ENCODE measurements at regions not wholly inside any gene's neighbourhood (a gene's known extent, or its start where the extent isn't known, plus 50 kb on each side); places are given as distances from the start of the nearest gene placed in this dataset.

DNA sequence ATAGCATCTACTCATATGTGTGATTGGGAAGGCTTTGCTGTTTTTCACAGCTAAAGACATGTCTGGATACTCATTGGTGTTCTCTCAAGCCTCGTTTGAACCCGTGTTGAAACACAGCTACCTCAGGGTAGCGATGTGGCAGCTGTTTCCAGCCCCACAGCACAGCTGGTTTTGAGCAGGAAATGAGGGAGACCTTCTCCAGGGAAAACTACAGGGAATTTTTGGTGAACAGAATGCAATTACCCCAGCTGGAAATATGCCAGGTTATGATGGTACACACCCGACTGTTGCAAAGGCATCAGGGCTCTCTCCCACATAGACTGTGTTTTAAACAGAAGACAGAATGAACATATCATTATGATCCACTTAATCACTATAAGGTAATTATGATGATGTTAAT is 828.9 kb downstream of the VRK1 start:
- DNase-seq, result no peak

- no peak for DNase-seq
Measured at GRCh38 chr14:97630249-97630648, 833.1 kb downstream of the VRK1 start.

DNA sequence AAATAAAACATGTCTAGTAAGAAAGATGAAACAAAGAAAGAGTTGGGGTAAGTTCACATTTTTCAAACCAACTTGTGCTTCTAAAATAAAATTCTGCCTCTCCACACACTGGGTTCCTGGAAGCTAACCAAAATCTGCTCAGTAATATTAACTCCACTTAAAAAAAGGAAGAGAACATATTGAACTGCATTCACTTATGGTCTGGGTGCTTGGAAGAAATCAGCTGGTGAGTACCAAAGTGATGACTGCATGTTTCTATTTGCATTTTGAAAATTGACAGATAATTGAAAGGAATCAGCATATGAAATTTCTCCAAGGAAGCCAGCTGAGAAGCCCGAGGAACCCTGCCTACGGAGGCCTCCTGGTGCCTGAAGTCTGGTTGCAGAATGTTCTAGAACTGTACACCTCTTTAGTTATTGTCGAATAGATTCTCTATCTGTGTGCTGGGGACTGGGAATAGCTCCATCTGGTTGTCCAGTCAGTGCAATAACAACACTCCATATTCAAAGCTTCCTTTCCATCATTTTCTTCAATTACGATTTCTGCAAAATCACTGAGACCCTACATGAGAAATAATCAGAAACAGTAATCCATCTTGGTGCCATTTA is 836.1 kb downstream of the VRK1 start:
- DNase-seq, result no peak

- DNase-seq, result peak in 18 of 56 donors; percentile 3 to 46 (median 16)
Measured at GRCh38 chr14:97634751-97635150, 837.6 kb downstream of the VRK1 start.

DNA sequence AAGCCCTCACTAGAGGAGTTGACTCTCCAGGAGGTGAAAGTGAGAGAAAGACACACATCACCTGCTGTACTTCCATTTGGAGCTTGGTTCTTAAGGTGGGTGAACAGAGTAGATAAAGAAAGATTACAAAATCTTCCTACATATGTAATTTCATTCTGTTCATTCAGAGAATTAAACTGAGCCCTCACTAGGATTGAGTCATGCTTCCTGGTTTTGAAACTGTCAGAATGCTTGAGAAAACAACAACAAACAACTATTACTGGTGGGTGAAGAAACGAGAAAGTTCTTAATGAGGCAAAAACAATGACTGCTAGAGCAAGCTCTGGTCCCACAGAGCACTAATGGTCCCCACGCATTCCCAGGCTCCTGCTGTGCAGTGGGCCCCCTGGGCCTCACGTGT is 841.7 kb downstream of the VRK1 start:
- DNase-seq, result no peak

- no peak for DNase-seq
Measured at GRCh38 chr14:97640031-97640430, 842.8 kb downstream of the VRK1 start.

DNA sequence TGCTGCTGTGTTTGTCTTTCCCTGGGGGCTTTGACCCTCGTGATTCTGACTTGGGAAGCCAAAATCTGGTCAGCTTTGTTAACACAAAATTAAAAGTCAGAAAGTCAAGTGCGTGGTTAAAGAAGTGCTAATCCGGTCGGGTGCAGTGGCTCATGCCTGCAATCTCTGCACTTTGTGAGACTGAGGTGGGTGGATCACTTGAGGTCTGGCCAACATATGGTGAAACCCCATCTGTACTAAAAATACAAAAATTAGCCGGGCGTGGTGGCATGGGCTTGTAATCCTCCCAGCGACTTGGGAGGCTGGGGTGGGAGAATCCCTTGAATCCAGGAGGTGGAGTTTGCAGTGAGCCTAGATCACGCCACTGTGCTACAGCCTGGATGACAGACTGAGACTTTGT is 844.6 kb downstream of the VRK1 start:
- DNase-seq, result no peak

GRCh38 chr14:97642631-97643030 is 845.4 kb downstream of the VRK1 start:
- DNase-seq, result no peak

DNA sequence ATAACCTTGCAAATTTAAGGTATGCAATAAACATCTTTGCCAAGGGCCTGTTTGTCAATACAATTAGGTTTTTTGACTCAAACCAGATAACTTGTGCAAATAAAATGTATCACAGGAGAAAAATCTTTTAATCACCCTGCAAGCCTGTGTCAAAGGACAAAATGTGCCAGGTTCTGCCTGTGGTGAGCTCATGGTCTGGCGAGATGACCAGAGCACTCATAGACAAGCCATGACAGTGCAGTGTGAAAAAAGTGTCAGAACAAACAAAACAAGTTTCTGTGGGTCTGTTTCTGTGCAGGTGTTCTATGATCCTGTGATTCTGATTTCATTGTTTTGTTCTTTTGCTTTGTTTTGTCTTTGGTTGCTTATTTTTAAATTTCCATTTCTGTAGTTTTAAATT is 847.2 kb downstream of the VRK1 start:
- no peak for DNase-seq

- DNase-seq, result no peak
Measured at GRCh38 chr14:97649752-97650151, 852.6 kb downstream of the VRK1 start.

GRCh38 chr14:97655169-97655948 is 858.2 kb downstream of the VRK1 start:
- DNase-seq, result no peak

DNA sequence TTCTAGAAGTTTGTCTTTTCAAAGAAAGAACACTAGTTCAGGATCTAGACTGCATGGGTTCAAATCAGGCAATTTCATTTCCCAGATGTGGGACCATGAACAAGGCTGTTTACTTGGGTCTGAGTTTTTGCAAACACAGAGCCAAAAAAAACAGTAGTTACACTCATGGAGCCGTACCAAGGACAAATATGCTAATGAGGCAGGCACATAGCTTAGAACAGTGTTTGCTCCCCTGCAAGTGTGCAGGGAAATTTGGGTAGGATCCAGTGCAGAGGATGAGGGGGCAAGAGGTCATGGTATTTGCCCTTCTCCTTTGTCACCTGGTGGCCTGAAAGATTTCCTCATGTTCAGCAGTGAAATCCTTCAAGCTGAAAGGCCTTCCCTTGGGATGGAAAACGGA is 860.4 kb downstream of the VRK1 start:
- no peak for DNase-seq

DNA sequence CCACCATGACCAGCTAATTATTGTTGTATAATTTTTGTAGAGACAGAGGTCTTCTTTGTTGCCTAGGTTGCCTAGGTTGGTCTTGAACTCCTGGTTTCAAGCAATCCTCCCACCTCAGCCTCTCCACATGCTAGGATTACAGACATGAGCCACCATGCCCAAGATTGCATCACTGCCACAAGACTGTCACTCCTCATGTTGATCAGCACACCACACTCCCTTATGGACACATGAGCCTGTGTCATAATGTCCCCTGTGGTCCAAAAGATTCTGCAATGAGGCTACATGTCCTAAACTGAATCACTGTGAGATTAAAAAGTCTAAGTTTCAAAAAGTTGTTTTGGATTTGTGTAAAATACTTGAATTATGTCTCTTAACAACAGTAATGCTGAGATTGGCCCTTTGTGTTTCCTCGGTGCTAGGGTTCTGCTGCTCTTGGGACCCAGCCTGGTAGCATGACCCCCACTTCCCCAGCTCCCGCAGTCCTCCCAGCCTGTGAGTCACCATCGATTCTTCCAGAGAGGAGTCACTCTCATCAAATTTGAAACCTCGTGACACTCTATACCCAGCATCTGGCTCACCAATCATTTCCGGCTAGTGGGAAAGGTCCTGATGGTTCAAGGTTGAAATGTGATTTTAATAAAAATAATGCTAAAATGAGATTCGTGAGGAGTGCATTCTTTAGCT is 890.9 kb downstream of the VRK1 start:
- DNase-seq, result no peak

DNA sequence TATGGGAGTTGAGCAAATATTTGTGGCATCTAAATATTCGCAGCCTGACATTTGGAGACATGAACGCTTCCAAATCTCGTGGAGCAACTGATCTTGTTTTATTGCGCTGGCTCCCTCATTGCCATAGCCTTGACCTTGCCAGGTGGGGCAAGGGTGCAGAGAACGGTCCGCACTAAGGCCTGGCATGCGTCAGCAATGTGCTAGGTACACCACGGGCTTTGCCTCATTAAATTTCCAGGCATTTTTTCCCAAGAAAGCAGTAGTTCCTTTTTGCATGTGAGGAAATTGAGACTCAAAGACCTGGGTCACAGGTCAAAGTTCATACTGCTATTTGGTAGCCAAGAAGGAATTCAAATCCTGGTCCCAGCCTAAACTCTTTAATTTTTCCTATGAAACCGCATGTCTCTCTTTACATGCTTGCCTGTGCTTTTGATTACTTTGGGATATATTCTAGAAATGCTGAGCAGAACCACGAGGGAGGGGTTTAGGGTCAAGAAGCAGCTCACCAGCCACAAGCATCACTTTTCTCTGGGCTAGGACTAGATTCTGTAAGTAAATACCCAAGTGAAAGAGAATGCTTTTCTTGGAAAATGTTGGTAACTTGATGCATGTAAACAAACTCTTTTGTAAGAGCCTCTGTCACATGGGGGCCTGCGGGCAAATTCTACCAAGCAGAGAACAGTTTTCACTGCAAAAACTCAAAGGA is 891.6 kb downstream of the VRK1 start:
- no peak for DNase-seq

DNA sequence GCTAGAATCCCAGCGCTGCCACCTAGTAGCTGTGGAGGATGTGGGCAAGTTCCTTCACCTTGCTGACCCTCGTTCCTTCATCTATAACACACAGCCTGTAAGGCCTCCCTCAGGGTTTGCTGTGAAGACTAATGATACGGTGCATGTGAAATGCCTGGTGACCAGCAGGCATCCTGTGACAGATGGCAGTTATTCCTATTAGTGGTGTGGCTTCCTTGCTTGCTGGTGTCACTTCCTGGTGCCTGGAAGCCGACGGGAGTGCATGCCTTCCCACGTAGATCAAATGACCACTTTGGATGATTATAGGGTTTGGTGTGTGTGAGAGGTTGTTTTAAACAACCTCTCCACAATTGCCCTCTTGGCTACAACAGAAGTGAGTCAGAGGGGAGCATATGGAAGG is 894.9 kb downstream of the VRK1 start:
- no peak for DNase-seq

GRCh38 chr14:97695456-97695981 is 898.3 kb downstream of the VRK1 start:
- no peak for DNase-seq

DNA sequence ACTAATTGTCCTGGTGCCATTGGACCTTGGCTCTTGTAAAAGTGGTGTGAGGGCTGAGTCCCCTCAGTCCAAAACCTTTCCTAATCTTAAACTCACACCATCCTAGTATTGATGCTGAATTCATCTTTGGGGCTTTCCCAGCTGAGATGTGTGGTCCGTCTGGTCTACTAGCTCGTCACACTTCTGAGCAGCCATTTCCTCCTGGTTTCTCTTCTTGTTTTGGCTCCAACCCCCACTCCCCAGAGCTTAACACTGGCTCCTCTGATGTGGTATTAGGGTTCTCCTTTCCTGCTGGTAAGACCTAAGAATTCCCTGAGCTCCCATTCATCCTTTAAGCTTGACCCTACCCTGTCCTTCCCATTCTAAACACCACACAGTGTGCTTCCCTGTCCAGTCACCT is 900.6 kb downstream of the VRK1 start:
- no peak for DNase-seq

DNA sequence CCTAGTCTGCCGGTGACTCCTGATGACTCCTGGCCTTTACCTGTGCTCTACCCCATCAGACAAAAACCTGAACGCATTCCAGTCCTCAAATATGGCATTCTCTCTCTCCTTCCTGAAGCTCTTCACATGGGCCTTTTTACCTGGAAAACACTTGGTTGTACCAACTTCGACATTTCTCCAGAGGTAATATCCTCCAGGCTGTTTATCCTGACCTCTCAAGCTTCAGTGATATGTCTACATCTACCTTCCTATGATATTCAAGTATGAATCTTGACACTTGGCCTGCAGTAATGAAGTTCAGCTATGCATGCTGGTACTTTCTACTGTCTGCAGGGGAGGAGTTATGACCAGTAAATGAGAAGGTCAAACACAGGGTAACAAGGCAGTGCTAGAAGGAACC is 901.8 kb downstream of the VRK1 start:
- no peak for DNase-seq

- no peak for DNase-seq
Measured at GRCh38 chr14:97703006-97703760, 906.0 kb downstream of the VRK1 start.

- DNase-seq, result no peak
Measured at GRCh38 chr14:97704316-97704885, 907.2 kb downstream of the VRK1 start.

- no peak for DNase-seq
Measured at GRCh38 chr14:97705107-97705506, 907.9 kb downstream of the VRK1 start.

All from nucleus accumbens (tissue), 56 donors.